ENCODE measurements at regions not wholly inside any gene's neighbourhood (a gene's known extent, or its start where the extent isn't known, plus 50 kb on each side); places are given as distances from the start of the nearest gene placed in this dataset.

GRCh38 chr5:166493040-166493439 is 1798.4 kb upstream of the WWC1 start:
- no peak for TF ChIP-seq POLR2A (IDR thresholded peaks at IDR 0.05)
- TF ChIP-seq, protein P1, sequence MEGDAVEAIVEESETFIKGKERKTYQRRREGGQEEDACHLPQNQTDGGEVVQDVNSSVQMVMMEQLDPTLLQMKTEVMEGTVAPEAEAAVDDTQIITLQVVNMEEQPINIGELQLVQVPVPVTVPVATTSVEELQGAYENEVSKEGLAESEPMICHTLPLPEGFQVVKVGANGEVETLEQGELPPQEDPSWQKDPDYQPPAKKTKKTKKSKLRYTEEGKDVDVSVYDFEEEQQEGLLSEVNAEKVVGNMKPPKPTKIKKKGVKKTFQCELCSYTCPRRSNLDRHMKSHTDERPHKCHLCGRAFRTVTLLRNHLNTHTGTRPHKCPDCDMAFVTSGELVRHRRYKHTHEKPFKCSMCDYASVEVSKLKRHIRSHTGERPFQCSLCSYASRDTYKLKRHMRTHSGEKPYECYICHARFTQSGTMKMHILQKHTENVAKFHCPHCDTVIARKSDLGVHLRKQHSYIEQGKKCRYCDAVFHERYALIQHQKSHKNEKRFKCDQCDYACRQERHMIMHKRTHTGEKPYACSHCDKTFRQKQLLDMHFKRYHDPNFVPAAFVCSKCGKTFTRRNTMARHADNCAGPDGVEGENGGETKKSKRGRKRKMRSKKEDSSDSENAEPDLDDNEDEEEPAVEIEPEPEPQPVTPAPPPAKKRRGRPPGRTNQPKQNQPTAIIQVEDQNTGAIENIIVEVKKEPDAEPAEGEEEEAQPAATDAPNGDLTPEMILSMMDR (IDR thresholded peaks at IDR 0.05): no peak
